ENCODE measurements at regions not wholly inside any gene's neighbourhood (a gene's known extent, or its start where the extent isn't known, plus 50 kb on each side); places are given as distances from the start of the nearest gene placed in this dataset.

DNA sequence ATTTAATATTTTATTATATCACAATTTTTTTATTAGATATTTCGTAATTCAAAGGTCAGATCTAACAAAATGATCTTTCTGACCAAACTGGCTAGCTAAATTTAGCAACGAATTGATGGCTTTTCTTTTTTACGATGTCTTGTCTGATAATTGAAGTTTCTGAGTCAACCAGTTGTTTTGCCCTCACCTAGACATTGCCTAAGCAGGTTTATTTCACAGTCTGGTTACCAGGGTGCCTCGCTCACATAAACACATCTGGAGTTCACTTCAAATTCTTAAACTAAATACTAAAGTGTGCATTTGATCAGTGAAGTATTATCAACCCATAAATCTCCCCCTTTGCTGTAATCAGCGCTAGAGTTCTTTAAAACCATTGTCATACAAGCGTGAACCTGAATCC lies 448.3 kb downstream of the TLE4 start:
- DNase-seq (ENCODE audit: low read depth in 2 of 2), result no peak

GRCh38 chr9:80013891-80014290 lies 442.1 kb downstream of the TLE4 start:
- DNase-seq (ENCODE audit: low read depth in 2 of 2), result no peak

- no peak for DNase-seq (ENCODE audit: low read depth in 2 of 2)
These were observed 441.0 kb downstream of the TLE4 start for GRCh38 chr9:80012557-80013330.

DNA sequence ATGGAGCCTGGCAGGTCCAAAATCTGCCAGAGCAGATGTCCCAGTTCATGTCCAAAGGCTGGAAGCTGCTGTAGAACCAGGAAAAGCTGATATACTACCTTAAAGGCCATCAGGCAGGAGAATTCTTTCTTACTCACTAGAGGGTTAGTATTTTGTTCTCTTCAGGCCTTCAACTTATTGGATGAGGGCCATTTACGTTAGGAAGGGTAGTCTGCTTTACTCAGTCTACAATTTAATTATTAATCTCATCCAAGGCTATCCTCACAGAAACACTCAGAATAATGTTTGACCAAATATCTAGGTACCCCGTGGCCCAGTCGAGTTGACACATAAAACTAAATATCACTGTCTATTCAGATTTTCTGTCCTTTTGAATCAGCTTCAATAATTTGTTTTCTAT lies 437.4 kb downstream of the TLE4 start:
- no peak for DNase-seq (ENCODE audit: low read depth in 2 of 2)

- no peak for DNase-seq (ENCODE audit: low read depth in 2 of 2)
These were observed 432.9 kb downstream of the TLE4 start for GRCh38 chr9:80004714-80005113.

- no peak for DNase-seq (ENCODE audit: low read depth in 2 of 2)
These were observed 418.8 kb downstream of the TLE4 start for GRCh38 chr9:79990536-79990935.

DNA sequence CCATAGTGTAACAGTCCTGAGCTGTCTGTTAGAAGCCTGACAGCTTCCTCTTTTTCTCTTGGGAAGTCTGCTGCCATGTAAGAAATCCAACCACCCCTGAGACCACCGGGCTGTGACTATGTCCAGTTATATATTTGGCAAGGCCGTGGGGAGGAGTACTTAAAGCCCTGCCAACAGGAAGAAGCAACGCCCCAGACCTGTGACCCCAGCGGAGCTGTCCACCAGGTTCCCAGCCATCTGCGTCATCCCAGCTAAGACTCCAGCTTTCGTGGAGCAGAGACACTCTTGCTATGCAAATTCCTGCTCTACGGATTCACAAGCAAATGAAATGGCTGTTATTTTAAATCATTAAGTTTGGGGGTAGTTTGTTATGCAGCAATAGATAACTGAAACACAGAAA lies 417.3 kb downstream of the TLE4 start:
- no peak for DNase-seq (ENCODE audit: low read depth in 2 of 2)

GRCh38 chr9:79988126-79988525 lies 416.4 kb downstream of the TLE4 start:
- DNase-seq (ENCODE audit: low read depth in 2 of 2), result no peak

DNA sequence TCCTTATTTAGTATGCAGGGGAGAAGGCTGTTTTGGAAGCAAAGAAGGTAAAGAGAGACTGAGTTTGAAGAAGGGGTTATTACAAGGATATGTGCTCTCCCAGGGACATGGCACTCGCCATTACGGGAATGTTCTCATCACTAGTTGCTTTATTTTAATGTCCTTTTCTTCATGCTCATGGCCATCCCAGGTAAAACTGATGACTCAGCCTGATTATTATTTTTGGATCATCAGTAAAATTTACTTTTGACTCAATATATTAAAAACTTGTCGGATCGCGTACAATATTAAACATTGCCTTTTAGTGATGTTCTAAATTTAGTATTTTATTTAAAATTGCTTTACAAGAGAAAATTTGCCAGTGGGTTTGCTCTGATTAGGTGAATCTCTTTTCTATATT lies 414.7 kb downstream of the TLE4 start:
- no peak for DNase-seq (ENCODE audit: low read depth in 2 of 2)

- no peak for DNase-seq (ENCODE audit: low read depth in 2 of 2)
These were observed 414.0 kb downstream of the TLE4 start for GRCh38 chr9:79985772-79986171.

- no peak for DNase-seq (ENCODE audit: low read depth in 2 of 2)
These were observed 413.5 kb downstream of the TLE4 start for GRCh38 chr9:79985264-79985663.

DNA sequence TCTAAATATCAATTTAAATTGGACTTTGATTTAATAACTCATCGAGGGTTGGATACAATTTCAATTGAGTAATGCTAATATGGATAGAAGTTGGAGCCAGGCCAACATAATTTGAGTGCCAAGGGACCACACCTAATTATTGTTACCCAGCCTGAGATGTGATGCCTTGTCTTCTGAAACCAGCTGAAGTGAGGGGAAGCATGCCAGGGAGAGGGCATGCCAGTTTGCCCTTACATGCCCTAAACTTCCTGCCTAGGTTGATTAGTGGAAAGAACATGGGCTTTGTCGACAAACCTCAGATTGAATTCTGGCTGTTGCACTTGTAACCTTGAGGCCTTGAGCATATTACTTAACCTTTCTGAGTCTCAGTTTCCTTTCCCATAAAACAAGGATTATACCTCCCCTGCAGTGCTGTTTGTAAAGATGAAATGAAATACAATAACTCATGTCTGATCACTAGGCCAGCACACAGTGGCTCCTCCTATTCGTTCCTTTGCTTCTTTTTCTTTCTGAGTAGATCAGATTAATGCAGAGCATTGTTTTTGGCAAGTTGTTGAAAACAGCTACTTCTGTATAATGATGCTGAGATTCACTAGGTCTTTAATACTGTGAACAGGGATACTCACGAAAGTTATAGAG lies 412.8 kb downstream of the TLE4 start:
- DNase-seq (ENCODE audit: low read depth in 2 of 2), result no peak

- DNase-seq (ENCODE audit: low read depth in 2 of 2), result no peak
These were observed 408.7 kb downstream of the TLE4 start for GRCh38 chr9:79980432-79980831.

DNA sequence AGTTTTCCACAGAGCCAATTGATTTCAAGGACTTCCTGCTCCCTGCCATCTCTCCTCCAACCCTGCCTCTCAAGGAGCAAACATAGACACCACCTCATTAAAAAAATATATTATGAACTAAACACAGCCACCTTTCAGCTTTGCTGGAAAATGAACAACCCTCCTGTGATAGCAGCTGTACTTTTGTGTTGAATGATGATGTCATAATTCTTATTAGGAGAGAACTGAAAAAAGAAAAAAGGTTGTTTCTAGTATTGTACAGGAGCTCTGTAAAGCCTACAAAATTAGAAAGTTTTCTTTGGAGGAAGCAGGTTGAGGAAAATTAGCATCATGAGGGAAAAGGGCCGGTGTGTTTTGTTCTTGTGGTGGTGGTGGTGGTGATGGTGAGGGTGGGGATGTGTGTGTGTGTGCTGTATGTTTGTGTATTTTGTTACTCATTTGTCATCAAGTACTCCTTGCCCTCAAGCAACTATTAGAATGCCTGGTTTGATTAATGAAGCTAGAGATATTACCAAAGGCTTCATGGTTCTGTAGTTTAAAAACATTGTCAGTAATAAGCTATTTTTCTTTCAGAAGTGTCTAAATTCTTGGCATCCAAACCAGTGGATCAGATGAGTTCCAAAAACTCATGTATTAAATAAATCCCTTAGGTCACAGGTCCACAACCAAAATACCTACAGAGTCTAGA lies 405.9 kb downstream of the TLE4 start:
- no peak for DNase-seq (ENCODE audit: low read depth in 2 of 2)

GRCh38 chr9:79977074-79977435 lies 405.3 kb downstream of the TLE4 start:
- DNase-seq (ENCODE audit: low read depth in 2 of 2), result no peak

DNA sequence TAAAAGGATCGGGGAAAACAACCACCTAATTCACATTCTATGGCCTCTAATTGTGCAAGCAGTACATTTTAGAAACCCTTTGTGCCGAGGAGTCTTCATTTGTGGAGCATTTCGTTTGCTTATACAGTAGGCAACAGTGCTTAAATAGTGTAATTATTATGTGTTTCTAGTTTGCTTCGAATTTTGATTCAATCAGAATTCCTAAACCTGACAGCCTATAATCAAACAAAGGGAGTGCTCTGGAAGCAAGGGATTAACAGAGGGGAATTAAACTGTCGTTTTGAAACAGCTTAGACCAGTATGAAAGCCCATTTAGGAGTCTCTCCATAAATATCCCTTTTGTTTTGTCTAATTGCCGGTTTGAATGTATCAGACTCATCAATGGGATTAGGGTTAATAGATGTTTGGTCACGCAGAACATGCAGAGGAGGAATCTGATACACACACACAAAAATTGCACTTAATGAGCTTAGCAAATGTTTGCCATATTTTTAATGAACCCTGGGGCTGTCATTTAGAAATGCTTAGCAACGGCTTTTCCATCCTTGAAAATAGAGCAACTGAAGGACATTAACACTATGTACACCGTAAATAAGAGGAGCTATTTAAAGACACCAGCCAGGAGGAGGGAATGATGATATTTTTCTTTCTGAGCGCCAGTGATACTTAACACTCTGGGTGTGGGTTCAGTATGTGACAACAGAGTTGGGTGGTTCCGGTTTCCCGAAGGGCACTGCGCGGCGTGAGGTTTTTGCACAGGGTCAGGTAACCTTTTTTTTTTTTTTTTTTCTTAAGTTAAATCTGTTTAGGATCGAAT lies 404.7 kb downstream of the TLE4 start:
- DNase-seq (ENCODE audit: low read depth in 2 of 2), result no peak

DNA sequence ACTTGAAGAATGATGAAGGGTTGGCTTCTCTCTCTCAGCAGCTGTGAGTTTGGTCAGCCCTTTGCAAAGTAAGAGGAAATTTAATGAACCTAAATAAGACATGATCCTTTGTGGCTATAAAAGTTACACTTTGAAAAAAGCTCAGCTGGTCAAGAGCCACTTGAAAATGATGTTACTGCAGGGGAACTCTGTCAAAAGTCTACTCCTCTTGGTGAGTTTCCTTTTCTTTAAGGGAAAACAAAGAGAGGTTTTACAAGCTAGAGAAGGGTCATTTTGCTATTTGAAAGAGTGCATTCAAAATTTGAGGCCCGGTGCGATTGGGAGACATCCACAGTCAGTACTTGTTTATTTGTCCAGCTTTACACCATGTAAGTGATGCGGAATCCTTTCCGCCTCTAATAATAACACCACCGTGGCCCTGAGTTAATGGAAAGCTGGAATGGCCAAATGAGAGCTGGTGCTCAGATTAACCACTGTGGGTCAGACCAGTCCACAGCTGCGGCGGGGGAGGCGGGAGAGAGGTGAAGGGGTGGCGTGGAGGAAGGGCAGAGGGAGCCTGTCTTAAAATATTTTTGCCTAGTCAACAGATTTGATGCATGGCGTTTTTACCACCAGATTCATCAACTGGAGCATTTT lies 404.0 kb downstream of the TLE4 start:
- DNase-seq (ENCODE audit: low read depth in 2 of 2), result no peak

DNA sequence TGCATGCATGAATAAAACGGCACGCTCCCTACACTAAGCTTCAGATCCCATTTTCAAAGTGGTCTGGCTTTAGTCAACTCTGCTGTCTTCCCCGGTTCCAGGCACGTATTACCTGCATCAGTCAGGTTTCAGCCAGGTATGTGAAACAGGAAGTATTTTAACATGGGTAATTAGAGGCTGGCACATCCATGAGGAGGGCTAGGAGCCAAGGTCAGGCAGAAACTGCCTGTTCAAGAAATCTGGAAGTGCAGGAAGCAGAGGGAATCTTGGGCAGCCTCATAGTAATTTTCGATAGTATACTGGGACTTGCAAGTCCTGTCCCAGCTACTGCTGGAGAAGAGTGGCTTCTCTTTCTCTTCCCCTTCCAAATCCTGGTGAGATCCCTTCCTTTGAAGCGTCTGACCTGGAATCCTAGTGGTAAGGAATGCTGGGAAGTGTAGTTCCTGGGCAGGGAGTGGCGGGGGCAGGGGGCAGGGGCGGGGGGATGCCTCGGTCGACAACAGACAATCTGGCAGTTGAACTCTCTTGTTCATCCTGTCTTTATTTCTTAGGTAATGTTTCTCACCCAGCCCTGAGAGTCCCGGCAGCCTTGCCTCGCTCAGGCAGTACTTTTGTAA lies 403.1 kb downstream of the TLE4 start:
- DNase-seq (ENCODE audit: low read depth in 2 of 2), result no peak

- DNase-seq (ENCODE audit: low read depth in 2 of 2), result no peak
These were observed 401.9 kb downstream of the TLE4 start for GRCh38 chr9:79973627-79974026.

DNA sequence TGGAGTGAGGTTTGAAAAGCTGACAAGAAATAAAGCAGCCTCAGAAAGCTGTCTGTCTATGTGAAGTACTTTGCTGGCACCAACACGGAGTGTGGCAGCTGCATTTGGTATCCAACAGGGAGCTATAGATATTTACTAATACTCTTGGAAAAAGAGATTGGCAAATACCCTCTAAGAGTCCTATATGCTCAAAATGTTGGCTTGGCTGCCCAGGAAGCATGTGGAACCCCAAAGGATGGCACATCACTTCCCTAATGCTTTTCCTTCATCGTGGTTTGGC lies 398.3 kb downstream of the TLE4 start:
- DNase-seq (ENCODE audit: low read depth in 2 of 2), result no peak

- no peak for DNase-seq (ENCODE audit: low read depth in 2 of 2)
These were observed 397.8 kb downstream of the TLE4 start for GRCh38 chr9:79969393-79970145.

Measured in stimulated activated CD4-positive, alpha-beta T cell treated with anti-CD3 and anti-CD28 coated beads, Interleukin-1b, Interleukin-23, amount 100 ng/mL, for 4 hours (primary cell).